Right cardiac atrium (tissue), 5 donors: ENCODE measurements at regions not wholly inside any gene's neighbourhood (a gene's known extent, or its start where the extent isn't known, plus 50 kb on each side); places are given as distances from the start of the nearest gene placed in this dataset.

ENCODE experiments used
- ATAC-seq, 2 donors: fragments of 200-7000 bp; cut with Tn5 transposase; one replicate each; pipeline versions ENCODE4 v1.8.0 to v1.9.1; 2020; ENCODE audit warnings: moderate library complexity in 2 of 2, mild to moderate bottlenecking in 1 of 2
- DNase-seq, 3 donors: peaks; one replicate each; pipeline ENCODE4 v3.0.0-alpha.2; 2020
- H3K27ac ChIP-seq: one replicate; pipeline ENCODE4 v1.5.1; 2013; ENCODE audit warnings: mild to moderate bottlenecking, low read length, control low read depth, moderate library complexity
- H3K27me3 ChIP-seq: one replicate; pipeline ENCODE4 v1.6.1; 2013; ENCODE audit not compliant: control insufficient read depth, insufficient read depth
- H3K4me1 ChIP-seq: one replicate; pipeline ENCODE4 v1.6.1; 2013; ENCODE audit warnings: low read length; ENCODE audit not compliant: control insufficient read depth, insufficient read depth
- H3K4me3 ChIP-seq: one replicate; pipeline ENCODE4 v1.5.1; 2013; ENCODE audit warnings: low read length, control low read depth
- H3K9me3 ChIP-seq: one replicate; pipeline ENCODE4 v1.6.1; 2013; ENCODE audit warnings: low read length; ENCODE audit not compliant: control insufficient read depth
- WGBS: extraction: QIAGEN DNeasy Blood & Tissue Kit; methylation state at CpG from one replicate; pipeline ENCODE4 v1.1.7; 2013; 5-methylcytosine and 5-hydroxymethylcytosine counted together
- intact Hi-C, 4 donors: fragments of 100-400 bp; cut with DNase I; formaldehyde crosslinking; loops; one replicate each; pipeline versions ENCODE4 v1.11.0 to v1.14.0; 2022 to 2023
- donor health status: healthy with polysubstance abuse.
- donor health status: DM: no; HTN: yes; CAD: no.
- donor health status: DM: no; HTN: no; CAD: no.
- donor health status: DM: no; HTN: yes; CAD: no; lungs with severe emphysema.
- donor health status: DM: yes; HTN: yes; CAD: no.

DNA sequence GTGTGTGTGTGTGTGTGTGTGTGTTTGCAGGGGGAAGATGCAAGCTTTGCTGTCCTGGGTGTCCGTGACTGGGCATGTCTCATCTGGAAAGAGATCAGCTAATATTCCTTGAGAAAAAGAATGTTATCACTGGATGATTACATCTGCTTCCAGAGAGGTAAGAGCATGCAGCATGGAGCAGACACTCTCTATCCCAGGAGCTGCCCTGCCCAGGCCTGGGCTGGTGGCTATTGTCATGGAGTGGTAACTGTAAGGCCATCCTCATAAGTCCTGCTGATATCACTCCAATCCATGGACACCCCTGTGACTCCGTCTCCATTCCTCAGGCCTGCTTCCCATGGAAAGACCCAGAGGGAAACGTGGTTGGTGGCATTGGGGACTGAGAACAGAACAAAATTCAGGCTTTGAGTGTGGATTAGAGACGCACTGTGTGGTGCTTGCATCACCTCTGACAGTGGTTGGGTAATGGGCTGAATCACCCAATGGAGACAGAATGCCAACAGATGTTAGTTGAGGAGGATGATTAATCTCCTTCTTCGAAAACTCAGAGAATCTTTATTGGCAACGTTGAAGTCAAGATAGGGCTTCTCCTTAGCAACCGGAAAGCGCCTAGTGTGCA lies 52.0 kb upstream of the KCNIP1 start:
- DNase-seq (no peak), ATAC-seq (no peak)
- no peak overlapping the region for H3K4me3 ChIP-seq
- H3K4me1 ChIP-seq = no peaks in the 10 kb centered on the region
- intact Hi-C loops = no loop called here
- H3K27ac ChIP-seq = no peak overlapping the region
- H3K9me3 ChIP-seq = no peaks in the 10 kb centered on the region
- 85% methylated on average over 8 of the region's 8 CpGs for WGBS
- no peaks in the 10 kb centered on the region for H3K27me3 ChIP-seq

DNA sequence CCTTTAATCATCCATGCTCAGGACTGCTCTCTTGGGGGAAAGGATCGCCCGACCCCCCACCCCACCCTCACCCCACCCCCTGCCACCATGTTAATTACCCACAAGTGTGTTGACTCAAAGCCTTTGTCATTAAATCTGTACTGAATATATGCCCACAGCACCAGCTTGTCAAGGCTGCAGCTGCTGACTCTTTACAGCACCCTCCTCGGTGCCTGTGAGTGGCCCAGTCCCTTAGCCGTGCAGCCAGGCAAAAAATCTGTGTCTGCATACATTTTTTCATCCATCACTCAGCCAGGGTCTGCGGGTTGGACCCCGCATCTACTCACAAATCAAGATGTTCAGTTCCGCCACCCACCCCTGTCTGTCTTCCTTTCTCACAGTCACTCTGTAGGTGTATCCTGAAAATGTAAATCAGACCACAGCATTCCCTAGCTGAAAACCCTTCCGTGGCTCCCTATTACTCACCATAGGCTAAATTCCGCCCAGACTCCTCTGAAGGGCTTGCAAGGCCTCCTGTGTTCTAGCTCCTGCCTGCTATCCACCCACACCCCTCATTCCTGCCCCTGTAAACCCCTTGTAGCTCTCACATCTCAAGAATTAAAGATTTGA lies 53.7 kb upstream of the KCNIP1 start:
- ATAC-seq = no peak
- intact Hi-C loops = no loop called here
- Histone ChIP-seq H3K4me1 (no peaks in the 10 kb centered on the region), H3K4me3 (no peak overlapping the region), H3K27ac (no peak overlapping the region), H3K27me3 (no peaks in the 10 kb centered on the region), H3K9me3 (no peaks in the 10 kb centered on the region)
- 79% methylated on average over 9 of the region's 9 CpGs for WGBS
- DNase-seq = no peak

DNA sequence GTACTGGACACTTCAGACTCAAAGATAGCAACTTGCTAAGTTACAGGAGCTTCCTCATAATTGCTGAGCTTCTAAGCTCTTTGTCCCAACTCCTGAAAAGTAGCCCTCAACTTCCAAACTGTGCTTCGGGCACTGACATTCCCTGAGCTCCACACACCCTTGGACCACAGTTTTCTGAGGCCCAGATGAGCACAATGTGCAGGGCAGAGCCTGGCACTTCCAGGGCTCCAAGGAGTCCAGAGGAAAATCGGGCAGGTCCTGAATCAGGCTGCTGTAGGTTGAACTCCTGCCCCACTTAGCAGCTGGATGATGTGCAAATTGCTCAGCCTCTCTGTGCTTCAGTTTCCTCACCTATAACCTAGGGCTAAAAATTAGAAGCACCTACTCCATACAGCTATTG lies 54.6 kb upstream of the KCNIP1 start:
- Histone ChIP-seq H3K27me3 (no peaks in the 10 kb centered on the region), H3K4me1 (no peaks in the 10 kb centered on the region), H3K27ac (no peak overlapping the region), H3K4me3 (no peak overlapping the region), H3K9me3 (no peaks in the 10 kb centered on the region)
- ATAC-seq (no peak), DNase-seq (no peak)
- intact Hi-C loops = no loop called here
- WGBS = 88% methylated on average over 2 of the region's 2 CpGs

DNA sequence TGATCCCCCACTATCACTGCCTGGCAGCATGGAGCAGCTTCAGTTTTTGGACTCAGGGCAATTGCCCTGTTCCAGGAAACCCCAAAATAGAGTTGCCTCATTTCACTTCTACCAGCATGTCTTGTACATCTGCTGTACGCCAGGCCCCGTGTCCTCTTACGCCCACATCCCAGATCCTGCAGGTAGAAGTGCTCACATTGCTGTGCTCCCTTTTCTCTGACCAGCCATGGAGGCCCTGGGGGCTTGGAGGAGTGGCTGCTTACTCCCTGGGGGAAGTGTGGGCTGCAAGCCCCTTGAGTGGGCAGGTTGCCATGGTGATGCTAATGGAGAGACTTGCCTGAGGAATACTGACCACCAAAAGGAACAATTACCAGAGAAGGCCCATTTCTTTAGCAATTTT lies 55.6 kb upstream of the KCNIP1 start:
- intact Hi-C loops = no loop called here
- H3K4me1 ChIP-seq = no peaks in the 10 kb centered on the region
- DNase-seq = no peak

DNA sequence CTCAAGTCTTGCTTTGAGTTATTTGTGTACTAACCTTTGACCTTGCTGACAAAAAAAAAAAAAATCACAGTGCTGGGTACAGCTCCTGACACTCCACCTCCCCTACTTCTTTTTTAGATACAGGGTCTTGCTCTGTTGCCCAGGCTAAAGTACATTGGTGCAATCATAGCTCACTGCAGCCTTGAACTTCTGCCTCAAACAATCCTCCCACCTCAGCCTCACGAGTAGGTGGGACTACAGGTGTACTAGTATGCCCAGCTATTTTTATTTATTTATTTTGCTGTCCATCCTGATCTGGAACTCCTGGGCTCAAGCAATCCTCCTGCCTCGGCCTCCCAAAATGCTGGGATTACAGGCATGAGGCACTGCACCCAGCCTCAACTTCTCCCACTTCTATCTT lies 57.2 kb upstream of the KCNMB1 start:
- intact Hi-C loops = no loop called here
- Histone ChIP-seq H3K4me1 (no peaks in the 10 kb centered on the region), H3K4me3 (no peak overlapping the region), H3K27me3 (no peaks in the 10 kb centered on the region), H3K9me3 (no peaks in the 10 kb centered on the region), H3K27ac (no peak overlapping the region)
- 92% methylated on average over 2 of the region's 2 CpGs for WGBS
- no peak for DNase-seq
- no peak for ATAC-seq

More for the DNA sequence above, 55.6 kb upstream of the KCNIP1 start:
- Histone ChIP-seq H3K4me3 (no peak overlapping the region), H3K27ac (no peak overlapping the region), H3K9me3 (no peaks in the 10 kb centered on the region), H3K27me3 (no peaks in the 10 kb centered on the region)
- ATAC-seq = no peak
- 95% methylated on average over 3 of the region's 3 CpGs for WGBS

DNA sequence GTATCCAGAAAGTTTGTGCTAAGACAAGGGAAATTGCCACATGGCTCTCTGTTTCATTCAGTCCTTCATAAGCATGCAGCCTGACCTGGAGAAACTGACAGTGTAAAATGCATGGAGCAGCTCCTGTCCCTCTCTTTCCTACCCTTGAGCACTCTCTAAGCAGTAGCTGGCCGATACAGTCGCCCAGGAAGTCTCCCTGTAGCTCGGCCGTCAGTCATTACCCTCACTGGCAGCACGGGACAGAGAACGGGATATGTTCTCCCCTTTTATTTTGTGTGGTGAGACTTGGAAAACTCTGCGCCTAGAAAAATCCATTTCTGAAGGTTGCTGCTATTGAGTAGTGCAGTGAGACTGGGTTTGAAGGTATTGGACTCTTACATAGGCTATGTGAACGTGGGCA lies 56.8 kb upstream of the KCNMB1 start:
- no peak overlapping the region for H3K27ac ChIP-seq

DNA sequence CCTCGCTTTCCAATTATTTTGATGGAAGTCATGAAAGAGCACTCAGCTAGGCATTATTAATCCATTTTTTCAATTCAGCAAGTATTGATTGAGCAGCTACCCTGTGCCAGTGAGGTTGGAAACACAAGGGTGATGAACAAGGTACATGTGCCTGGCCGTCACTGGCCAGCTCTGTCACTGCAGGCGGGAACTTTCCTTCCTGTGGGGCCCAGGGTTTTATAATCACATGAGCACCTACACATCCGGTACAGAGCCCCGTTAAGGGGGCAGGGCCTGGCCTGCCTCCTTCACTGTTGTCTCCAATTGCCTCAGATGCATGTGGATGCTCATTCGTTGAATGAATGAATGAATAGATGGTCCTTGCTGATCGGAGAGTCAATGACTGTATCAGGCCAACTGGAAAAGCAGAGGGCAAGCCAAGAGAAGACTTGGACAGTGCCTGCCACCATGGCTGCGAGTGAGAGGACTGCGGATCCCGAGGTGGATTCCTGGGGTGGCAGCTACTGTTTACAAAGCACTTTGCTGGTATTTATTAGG lies 55.9 kb upstream of the KCNMB1 start:
- no peaks in the 10 kb centered on the region for H3K27me3 ChIP-seq
- no peak overlapping the region for H3K27ac ChIP-seq
- DNase-seq (no peak), ATAC-seq (no peak)
- H3K4me3 ChIP-seq = no peak overlapping the region
- WGBS = 75% methylated on average over 10 of the region's 10 CpGs
- no peaks in the 10 kb centered on the region for H3K9me3 ChIP-seq
- no peaks in the 10 kb centered on the region for H3K4me1 ChIP-seq
- intact Hi-C loops = no loop called here

More for the DNA sequence above, 56.8 kb upstream of the KCNMB1 start:
- Histone ChIP-seq H3K27me3 (no peaks in the 10 kb centered on the region), H3K9me3 (no peaks in the 10 kb centered on the region), H3K4me1 (no peaks in the 10 kb centered on the region), H3K4me3 (no peak overlapping the region)
- DNase-seq = no peak
- intact Hi-C loops = no loop called here
- WGBS = 89% methylated on average over 8 of the region's 8 CpGs
- ATAC-seq = no peak

DNA sequence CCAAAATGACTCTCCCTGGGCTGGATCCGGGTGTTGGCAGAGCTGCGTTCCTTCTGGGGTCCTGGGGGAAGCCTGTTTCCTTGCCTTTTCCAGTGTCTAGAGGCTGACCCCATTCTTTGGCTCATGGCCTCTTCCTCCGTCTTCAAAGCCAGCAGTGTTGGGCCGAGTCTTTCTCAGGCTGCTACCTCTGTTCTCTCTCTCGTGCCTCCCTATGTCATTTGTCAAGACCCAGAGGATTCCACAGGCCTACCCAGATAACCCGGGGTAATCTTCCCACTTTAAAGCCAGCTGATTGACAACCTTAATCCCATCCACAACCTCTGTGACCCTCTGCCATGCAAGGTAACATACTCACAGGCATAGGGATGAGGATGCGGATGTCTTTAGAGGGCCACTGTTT lies 55.0 kb upstream of the KCNMB1 start:
- Histone ChIP-seq H3K27ac (no peak overlapping the region), H3K4me1 (no peaks in the 10 kb centered on the region), H3K9me3 (no peaks in the 10 kb centered on the region), H3K4me3 (no peak overlapping the region), H3K27me3 (no peaks in the 10 kb centered on the region)
- 82% methylated on average over 7 of the region's 7 CpGs for WGBS
- DNase-seq (no peak), ATAC-seq (no peak)
- intact Hi-C loops = no loop called here

DNA sequence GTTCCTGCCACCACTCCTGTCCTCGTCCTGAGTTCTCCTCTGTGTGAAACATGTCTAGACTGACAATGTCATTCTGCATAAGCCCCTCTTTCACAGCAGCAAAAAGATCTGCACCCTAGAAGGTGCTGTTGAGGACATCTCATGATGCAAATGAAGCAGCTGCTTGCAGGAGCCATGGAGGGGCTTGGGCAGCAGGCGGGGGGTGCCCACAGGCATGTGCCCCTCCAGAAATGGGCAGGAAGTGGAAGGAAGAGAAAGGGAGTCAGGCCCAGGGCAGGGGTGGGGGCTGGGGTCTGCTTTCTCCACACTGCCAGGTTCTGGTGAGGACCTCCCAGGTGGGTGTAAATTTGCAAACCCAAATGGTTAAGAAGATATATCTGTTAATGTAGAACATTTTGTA lies 54.5 kb upstream of the KCNMB1 start:
- intact Hi-C loops = no loop called here
- DNase-seq = no peak
- no peaks in the 10 kb centered on the region for H3K4me1 ChIP-seq
- no peak for ATAC-seq
- no peak overlapping the region for H3K4me3 ChIP-seq
- no peaks in the 10 kb centered on the region for H3K9me3 ChIP-seq
- no peak overlapping the region for H3K27ac ChIP-seq
- H3K27me3 ChIP-seq = no peaks in the 10 kb centered on the region
- WGBS = 98% methylated on average over 2 of the region's 2 CpGs

DNA sequence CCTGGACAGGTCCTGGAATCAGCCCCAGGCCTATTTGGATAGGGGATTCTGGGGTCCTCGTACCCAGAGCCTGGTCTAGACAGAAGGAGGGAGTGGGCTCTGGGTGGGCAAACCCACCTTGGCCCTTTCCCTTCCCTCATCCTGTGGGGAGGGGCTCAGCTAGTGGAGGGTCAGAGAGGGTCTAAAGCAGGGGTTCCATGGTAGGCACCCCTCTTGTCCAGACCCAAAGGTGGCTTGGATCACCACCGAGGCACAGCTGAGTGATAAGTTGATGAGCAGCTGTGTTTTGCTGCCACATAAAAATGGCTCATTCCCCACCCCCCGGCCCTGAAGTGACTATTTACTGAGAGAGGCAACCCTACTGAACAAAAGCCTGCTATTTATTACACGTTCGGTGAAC lies 53.8 kb upstream of the KCNMB1 start:
- Histone ChIP-seq H3K27ac (no peak overlapping the region), H3K4me3 (no peak overlapping the region), H3K9me3 (no peaks in the 10 kb centered on the region), H3K27me3 (no peaks in the 10 kb centered on the region), H3K4me1 (no peaks in the 10 kb centered on the region)
- ATAC-seq (no peak), DNase-seq (no peak)
- intact Hi-C loops = no loop called here
- WGBS = 82% methylated on average over 5 of the region's 5 CpGs

DNA sequence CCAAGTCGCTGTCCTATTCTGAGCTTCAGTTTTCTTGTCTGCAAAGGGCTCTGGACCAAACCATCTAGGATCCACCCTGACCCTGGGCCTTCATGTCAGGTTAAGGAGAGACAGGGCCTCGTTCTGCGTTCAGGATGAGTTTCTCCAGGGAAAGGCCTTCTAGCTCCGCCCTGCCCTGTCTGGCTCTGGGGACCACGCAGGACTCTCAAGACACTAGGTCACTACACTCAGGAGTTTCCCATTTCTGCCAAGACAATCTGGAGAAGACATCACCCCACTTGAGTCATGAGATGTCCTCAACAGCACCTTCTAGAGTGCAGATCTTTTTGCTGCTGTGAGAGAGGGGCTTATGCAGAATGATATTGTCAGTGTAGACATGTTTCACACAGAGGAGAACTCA lies 53.2 kb upstream of the KCNMB1 start:
- WGBS = 92% methylated on average over 5 of the region's 5 CpGs
- Histone ChIP-seq H3K4me1 (no peaks in the 10 kb centered on the region), H3K9me3 (no peaks in the 10 kb centered on the region), H3K27ac (no peak overlapping the region), H3K4me3 (no peak overlapping the region), H3K27me3 (no peaks in the 10 kb centered on the region)
- intact Hi-C loops = no loop called here
- DNase-seq (no peak), ATAC-seq (no peak)

DNA sequence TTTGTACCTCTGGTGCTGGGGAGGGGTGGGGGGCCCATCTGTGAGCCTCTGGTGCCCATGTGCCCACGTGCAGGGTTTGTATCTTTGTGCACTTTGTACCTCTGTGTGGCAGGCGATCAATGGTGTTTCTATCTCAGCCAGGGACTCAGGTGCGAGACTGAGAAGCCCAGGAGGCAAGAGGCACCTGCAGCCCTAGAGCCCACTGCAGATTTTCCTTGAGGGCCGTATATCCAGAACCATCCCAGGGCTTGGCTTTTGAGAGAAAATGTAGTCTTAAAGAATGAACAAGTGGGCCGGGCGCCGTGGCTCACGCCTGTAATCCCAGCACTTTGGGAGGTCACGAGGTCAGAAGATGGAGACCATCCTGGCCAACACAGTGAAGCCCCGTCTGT lies 52.2 kb upstream of the KCNMB1 start:
- Histone ChIP-seq H3K27ac (no peak overlapping the region), H3K4me3 (no peak overlapping the region), H3K27me3 (no peaks in the 10 kb centered on the region), H3K4me1 (no peaks in the 10 kb centered on the region), H3K9me3 (no peaks in the 10 kb centered on the region)
- DNase-seq (no peak), ATAC-seq (no peak)
- intact Hi-C loops = no loop called here
- 95% methylated on average over 10 of the region's 10 CpGs for WGBS
